GM19240 (cell line): ENCODE measurements at regions not wholly inside any gene's neighbourhood (a gene's known extent, or its start where the extent isn't known, plus 50 kb on each side); places are given as distances from the start of the nearest gene placed in this dataset.

Source experiments
- DNase-seq: peaks from one replicate; pipeline ENCODE4 v3.0.0; 2011; ENCODE audit warnings: low spot score; ENCODE audit not compliant: insufficient read length

DNA sequence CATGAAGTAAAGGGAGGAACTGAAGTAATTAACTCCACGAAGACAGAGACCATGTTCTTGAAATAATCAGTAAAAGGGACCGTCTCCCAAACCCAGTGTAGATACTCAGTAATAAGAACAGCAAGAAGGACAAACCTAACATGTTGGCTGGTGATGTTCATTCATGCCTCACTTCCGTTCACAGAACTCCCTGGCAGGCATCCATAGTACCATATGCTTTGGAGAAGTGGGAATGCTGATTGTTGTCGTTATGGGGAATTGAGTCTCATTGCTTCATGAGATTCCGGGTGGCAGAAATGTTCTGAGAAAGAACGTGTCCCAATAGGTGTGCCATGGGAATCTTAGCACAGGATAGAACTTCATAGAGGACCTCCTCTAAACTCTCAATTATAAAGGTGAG is 452.3 kb downstream of the ZSWIM6 start:
- DNase-seq: no peak

DNA sequence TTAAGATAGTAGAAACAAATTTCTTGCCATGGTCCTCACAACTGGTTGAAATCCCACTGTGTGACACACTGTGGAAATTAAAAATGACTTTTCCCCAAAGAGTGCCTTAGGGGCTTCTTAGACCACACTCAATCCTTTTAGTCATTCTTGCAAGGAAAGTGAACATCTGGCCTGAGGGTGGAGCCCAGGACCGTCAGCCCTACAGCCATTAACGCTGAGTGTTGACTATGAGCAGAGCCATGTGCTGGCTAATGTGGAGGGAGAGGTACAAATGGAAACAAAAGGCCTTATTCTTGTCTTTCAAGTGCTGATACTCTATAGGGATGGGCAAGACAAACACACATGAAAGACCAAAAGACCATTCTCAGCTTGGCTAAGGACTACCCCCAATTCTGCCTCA is 456.5 kb downstream of the ZSWIM6 start:
- no peak for DNase-seq

DNA sequence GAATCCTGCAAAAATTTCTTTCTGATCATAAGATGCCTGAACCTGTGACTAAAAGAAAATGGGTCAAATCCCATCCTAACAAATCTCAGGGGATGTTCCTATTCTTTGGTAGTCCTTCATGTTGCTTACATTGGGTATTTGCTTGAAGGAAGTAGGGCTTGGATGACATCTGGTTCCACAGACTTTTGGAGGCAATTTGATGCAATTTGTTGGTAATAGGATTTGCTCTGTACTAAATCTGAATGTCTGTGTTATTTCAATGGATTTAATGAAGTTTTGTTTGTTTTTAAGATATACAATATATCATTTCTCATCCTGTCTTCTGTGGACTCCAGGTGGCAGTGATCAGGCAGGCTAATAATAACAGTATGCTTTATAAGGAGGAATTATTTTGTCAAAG is 457.9 kb downstream of the ZSWIM6 start:
- no peak for DNase-seq

DNA sequence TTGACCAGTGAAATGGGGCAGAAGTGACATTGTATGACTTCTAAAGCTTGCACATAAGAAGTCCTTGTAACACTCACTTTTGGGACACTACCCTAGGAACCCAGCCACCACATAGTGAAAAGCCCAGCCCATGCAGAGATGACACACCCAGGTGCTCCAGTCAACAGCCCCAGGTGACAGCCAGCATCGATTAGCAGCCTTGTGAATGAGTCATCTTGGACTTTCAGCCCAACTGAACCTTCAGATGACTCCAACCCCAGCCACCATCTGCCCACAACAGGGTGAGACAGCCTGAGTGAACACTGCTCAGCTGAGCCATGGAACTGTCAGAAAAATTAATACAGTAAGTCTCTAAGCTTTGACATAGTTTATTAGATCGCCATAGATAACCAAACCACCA is 458.6 kb downstream of the ZSWIM6 start:
- DNase-seq: peak; percentile 8

DNA sequence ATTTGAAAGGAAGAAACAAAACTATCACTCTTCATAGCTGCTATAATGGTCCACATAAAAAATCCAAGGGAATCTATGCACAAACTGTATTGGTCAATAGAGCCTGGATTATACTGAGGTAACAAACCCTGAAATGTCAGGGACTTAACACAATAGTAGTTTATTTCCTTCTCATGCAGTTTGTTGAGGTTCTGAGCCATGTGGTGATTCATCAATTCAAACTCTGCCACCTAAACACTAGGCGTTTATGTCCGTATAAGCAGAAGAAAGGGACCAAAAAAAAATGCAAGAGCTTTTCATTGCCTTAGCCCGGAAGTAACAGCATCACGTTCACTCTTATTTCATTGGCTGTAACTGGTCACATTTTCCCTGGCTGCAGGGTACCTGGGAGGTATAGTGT is 464.7 kb downstream of the ZSWIM6 start:
- no peak for DNase-seq

DNA sequence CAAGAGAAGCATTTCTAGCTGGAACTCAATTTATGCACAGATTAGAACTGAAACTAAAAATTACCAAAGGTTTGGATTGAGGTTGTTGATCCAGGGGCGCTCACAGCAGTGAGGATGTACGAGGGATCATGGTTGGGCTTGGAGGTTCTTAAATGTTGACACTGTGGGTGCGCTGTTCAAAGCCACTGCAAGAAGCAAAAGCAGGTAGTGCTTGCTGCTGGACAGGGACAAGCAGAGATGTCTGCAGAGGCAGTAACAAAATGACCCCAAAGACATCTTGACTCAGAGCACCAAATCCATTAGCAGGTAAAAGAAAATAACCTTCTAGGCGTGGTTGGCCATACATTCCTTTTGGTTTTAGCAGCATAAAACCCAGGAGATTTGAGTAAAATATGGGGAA is 468.4 kb downstream of the ZSWIM6 start:
- DNase-seq: no peak

DNA sequence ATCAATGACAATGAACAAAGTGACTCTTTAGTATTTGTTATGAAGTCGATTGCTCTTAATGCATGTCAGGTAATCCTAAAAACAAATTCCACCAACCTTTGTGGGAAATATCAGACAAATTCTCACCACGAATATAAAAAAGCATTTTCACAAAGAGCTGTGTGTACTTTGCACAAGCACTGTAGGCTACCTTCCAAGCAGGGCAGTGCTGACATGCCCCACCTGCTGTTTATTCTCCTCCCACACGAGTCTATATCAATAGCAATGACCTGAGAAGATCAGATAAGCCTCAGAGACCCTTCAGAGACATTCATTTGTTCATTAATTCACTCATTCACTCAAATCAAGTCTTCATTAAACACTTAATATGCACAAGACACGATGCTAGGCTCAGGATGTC is 469.1 kb downstream of the ZSWIM6 start:
- DNase-seq: no peak

DNA sequence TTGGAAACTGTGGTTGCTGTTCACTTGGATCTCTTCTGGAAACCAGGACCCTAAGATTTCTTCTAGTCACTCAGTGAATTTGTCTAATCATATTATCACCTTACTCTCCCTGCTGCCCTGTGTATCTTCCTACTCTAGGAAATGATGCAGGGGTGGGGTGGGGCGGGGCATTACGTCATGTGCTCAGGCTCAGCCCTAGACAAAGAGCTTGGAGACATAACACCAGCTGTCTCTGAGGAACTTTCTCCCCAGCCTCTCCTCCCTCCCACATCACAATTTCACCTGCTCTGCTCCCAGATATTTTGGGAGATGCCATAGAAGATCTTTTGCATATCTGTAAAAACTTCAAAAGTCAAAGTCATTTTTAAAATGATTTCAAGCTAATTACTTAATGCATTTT is 470.4 kb downstream of the ZSWIM6 start:
- no peak for DNase-seq

DNA sequence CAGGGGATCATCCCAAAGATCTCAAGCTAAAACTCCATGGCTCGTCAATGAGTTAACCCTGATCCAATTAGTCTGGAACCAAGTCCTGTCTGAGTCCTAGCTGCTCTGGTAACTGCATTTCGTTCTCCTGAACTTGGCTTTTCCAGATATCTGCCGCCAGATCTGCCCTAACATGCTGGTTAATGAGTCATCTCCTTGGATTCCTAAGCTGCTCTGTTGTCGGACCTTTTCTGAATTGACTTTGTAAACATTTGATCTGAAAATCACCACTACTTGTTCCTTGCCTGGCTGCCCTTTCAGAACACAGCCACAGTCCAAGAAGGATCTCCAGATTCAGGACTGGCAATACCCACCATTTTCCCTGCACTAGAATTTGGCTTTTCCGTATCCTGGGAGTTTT is 473.0 kb downstream of the ZSWIM6 start:
- no peak for DNase-seq

DNA sequence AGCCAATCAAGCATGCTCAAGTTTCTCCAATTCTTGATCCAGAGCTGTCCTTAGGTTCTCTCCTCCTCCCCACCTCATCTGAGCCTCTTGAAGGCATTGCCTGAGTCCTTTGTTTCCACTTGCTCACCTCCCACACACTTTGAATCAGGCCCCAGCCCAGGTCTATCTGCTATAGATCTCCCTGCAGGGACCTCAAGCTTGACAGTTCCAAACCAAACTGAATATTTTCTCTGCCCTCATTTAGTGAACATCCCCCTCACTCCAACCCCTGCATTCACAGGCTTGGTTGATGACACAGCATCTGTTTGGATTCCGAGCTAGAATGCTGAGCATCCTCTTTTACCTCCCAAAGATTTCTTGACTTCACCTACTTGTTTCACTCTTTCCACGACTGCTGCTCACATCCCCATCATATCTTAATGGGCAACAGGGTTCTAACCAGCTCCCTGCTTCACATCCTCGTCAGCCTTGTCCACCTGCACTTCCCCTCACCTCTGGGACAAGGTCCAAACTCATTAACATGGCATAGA is 474.5 kb downstream of the ZSWIM6 start:
- DNase-seq: no peak

DNA sequence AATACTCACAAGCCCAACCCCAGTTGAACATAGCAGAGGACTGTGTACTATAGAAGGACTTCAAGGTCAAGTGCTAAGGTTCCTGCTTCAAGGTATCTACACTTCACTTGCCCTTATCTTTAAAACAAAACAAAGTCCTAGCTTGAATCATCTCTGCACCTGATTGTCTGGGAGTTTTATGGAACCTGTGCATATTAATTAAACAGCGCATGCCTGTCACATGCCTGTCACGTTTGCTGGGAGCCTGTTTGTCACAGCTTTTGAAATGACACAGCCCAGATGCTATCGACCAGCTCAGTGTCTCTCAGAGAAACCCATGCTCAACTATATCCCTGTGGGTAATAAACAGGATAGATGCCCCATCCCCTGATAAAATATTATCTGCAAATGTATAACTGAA is 476.0 kb downstream of the ZSWIM6 start:
- no peak for DNase-seq

DNA sequence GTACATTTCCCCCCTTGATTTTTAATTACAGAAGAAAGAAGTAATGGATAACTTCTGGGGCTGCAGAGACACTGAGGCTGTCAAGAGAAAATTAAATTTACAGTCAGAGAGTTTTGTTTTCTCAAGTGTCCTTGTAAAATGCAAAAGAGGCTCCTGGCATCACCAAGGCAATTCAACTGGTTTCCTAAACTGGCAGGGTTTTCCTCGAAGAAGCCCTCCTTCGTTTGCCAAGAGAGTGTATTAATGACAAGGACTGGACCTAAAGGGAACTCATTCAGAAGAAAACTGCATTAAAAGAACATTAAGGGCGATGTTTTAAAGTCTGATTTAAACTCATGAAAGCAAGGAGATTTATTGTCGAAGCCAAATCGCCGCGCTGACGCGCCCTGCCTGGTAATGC is 476.9 kb downstream of the ZSWIM6 start:
- no peak for DNase-seq

DNA sequence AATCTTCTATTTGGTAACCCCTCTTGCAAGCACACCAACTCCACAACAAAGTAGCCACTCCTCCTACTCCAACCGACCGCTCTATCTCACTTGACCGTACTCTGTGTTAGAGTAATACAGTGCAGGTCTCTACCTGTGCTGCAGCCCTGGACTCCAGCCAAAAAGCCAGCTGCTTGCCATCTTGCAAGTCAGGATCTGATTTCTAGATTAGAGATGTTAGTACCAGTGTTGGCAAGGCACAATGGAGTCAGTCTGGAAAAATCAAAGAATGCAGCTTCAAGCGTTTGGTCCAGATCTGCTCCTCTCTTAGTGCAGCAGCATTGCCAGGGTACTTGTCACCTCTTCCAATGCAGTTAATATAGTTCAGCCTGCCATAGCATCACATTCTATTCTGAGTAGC is 477.6 kb downstream of the ZSWIM6 start:
- no peak for DNase-seq

DNA sequence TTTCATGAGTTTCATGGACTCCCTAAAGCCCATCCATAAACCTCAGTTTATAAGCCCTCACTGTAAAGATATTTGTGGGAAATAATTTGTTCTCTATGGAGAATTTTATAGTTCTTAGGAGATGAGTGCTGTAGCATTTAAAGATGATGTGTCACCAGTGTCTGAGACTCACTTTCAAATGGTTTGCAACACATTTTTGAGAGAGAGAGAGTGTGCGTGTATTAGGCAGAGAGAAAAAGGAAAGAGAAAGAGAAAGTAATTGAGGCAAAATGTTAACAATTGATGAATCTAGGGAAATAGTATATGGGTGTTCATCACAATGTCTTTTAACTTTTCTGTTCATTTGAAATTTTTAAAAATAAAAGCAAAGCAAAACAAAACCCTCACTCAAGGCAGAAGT is 479.0 kb downstream of the ZSWIM6 start:
- DNase-seq: no peak

DNA sequence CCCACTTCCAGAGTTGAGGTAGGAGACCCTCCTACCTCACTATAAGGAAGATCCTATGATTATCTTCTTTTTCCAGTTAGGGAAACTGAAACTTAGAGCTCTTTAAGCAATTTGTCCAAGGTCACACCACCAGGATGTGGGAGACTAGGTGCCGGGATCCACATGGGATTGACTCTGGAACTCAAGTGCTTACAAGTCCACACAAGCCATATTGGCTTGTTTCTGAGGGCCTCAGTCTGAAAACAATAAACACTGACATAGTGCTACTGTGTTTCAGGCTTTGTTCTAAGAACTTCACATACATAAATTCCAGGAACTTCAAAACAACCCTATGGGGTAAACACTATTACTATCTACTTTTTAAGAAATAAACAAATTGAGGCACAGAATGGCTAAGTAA is 481.3 kb downstream of the ZSWIM6 start:
- DNase-seq: no peak

DNA sequence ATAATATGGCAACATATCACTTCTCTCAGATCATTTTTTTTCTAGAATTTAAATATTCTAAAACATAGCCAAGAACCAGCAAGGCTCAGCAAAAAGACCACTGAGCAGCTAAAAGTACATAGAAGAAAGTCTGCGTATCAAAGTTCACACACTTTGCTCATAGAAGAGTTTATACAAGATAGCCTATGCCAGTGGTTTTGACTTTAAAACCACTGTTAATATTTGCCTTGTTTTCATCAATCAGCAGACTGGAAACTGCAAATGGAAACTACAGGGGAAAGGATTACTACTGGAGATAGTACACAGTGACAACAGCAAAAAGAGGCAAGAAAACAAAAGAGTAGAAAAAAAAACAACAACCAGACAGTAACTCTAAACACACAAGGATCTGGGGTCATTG is 483.3 kb downstream of the ZSWIM6 start:
- DNase-seq: no peak

DNA sequence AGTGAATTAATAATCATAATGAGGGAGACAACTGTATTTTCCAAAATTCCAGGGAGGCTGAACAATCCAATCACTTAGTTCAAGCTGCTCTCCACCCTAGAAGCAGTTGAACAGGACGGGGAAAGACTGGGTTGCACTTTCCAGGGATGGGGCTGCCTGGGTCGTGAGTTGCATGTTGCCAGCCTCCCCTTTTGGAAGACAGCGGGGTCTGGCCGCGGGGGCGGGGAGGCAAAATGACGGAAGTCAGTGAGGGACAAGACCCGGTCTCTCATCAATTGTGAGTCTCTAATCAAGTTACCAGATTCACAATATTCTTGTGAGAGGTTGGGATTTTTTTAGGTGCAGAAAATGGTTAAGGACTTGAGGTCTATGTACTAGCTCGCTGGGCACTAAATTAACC is 484.1 kb downstream of the ZSWIM6 start:
- no peak for DNase-seq

DNA sequence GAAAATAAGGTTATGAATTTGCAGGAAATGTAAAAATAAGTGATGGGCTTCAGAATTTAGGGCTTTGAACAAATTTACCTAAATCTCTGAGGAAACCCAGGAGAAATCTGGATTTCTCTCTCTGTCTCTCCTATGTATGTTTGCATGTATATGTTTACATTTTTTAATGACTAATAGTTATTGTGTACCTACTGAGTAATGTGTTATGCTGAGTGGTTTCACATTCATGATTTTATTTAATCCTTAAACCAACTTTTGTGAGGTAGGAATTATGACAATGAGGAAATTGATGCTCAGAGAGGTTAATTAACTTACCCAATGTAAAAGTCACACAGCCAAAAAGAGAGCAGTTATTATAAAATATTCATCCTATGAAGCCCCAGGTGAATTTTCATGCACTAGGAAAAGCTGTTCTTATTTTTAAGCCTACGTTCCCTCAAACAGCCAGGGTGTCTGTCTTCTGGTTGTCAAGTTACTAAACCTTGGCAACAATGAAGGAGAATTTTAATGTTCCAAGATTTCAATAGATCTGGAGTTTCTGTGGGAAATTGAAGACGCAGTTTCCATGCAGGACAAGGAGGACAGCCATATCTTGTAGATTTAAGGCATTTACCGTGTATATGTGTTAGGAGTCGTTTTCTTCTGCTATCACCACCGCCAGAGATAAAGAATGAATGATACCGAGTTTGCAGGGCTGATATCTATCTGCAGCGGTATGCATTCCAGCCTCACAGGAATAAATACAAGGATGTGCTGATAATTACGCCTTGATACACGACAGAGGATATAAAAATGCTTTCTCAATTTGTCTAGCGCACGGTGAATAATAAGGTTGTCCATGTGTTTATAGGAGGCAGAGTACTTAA is 484.8 kb downstream of the ZSWIM6 start:
- DNase-seq: no peak

DNA sequence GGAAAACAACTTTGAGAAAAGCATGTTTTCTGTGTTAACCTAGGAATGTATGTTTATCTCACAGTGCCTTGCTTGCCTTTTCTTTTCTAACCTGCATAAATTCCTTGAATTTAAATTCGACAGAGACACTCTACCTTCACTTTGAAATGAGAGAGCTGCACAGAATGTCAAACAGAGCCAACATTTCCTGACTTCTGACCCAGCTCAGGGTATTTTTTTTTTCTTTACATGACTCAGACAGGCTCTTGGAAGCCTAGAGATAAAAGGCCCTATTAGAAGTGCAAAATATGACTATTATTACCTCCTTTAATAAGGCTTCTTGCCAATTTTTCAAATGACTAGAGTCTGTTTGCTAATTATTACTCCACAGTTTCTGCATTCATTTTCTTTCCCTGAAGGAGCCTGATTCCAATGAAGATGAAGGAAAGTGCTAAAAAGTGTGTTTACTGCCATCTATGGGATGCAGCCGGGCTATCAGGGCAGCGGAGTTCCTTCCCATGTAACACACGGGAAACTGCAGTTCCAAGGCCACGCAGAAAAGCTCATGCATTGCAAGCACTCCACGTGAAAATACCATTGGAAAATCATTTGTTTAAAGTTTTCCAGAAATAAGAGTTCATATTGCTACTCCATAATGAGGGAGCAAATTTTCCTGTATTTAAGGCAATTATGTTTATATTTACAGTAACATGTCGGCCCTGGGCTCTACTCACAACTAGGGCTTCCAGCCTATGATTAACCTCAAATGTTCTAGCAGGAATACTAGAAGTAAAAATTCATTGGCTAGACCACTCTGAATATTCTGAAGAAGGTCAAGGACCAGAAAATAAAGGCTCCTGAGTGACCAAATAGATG is 485.6 kb downstream of the ZSWIM6 start:
- no peak for DNase-seq

DNA sequence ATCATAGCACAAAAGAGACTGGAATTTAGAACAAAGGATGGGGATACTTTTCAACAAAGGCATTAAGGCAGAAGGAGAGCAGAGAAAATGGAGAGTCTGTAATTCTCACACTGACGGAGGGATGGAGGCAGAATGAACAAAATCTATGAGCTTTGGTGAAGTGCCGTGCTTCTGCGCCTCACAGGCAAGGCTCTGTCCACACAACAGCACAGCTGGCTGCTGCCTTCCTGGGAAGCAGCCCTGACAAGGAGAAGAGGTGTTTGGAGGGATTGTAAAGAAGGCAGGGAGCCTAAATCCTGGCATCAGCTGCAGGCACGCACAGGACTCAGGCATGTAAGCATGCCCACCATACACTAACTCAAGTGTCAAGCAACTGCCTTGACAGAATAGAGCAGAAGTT is 485.2 kb upstream of the KIF2A start:
- no peak for DNase-seq

DNA sequence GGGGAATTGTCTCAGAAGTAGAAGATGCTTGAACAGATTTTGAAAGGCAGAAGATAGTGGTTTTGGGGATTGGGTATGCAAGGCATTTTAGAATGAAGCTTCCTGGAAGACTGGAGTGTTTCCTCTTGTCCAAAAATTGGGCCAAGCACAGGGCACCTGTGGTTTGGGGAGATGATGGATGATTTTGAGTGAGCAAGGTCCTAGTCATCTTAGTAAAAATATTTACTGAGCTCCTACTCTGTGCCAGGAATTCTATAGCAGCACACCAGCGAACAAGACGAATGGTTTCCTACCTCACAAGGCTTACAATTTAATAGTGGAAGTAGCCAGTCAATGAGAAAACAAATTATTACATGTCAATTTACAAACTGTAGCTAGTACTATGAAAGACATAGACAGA is 484.4 kb upstream of the KIF2A start:
- DNase-seq: no peak

DNA sequence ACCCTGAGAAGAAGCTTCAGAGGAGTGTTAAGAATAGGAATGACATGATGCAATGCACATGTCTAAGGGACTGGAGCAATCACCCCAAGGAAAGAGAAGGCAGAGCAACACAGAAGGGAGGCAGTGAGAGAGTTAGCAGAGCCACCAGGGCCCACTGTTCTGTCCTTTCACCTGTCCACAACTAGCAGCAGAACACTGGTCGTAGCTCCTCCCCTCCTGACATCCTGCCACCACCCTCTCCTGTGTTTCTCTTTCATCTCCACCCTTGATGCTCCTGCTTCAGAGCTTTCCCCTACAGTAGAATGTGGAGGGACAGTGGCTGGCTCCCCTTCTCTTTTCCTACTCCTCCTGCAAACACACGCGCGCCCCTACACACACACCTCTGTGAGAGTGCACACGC is 483.4 kb upstream of the KIF2A start:
- no peak for DNase-seq

DNA sequence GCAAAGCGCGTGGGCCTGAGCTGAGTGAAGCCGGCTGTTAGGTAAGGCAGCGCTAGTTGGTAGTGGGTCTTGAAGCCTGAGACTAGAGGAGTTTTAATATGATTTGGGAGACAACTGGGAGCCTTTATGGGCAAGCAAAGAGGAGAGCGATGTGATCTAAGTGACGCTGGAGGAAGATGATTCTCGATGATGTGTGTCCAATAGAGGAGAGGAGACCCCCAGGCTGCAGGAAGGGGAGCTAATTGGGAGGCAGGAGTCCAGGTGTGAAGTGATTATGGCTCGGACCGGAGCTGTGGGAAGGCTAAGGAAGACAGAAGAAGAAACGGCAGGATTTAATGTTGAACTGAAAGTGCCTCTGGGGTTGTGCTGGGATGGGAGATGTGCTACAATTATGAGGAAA is 482.9 kb upstream of the KIF2A start:
- no peak for DNase-seq
